ENCODE measurements at regions not wholly inside any gene's neighbourhood (a gene's known extent, or its start where the extent isn't known, plus 50 kb on each side); places are given as distances from the start of the nearest gene placed in this dataset.

DNA sequence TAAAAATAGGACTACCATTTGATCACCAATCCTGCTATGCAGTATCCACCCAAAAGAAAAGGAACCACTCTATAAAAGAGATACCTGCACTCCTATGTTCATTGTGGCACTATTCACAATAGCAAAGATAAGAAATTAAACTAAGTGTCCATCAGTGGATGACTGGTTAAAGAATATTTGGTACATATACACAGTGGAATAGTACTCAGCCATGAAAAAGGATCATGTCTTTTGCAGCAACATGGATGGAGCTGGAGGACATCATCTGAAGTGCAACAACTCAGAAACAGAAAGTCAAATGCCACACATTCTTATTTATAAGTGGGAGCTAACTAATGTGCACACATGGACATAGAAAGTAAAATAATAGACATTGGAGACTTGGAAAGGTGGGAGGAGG is 116.4 kb downstream of the PFKFB3 start:
- TF ChIP-seq SRSF9 (IDR thresholded peaks at IDR 0.05; ENCODE audit: borderline replicate concordance, low read depth, low read length) (no peak), ERF (CRISPR knock-in tag; IDR thresholded peaks at IDR 0.05) (no peak), CBX3 (IDR thresholded peaks at IDR 0.05; ENCODE audit: borderline replicate concordance in 1 of 2, low read length in 2 of 2) (no peak), JUNB (CRISPR knock-in tag; conservative IDR thresholded peaks at IDR 0.05) (no peak), ZNF384 (IDR thresholded peaks at IDR 0.05; ENCODE audit: low read depth, low read length) (no peak), IRF2 (CRISPR knock-in tag; IDR thresholded peaks at IDR 0.05) (no peak)
- TF ChIP-seq, protein P1, sequence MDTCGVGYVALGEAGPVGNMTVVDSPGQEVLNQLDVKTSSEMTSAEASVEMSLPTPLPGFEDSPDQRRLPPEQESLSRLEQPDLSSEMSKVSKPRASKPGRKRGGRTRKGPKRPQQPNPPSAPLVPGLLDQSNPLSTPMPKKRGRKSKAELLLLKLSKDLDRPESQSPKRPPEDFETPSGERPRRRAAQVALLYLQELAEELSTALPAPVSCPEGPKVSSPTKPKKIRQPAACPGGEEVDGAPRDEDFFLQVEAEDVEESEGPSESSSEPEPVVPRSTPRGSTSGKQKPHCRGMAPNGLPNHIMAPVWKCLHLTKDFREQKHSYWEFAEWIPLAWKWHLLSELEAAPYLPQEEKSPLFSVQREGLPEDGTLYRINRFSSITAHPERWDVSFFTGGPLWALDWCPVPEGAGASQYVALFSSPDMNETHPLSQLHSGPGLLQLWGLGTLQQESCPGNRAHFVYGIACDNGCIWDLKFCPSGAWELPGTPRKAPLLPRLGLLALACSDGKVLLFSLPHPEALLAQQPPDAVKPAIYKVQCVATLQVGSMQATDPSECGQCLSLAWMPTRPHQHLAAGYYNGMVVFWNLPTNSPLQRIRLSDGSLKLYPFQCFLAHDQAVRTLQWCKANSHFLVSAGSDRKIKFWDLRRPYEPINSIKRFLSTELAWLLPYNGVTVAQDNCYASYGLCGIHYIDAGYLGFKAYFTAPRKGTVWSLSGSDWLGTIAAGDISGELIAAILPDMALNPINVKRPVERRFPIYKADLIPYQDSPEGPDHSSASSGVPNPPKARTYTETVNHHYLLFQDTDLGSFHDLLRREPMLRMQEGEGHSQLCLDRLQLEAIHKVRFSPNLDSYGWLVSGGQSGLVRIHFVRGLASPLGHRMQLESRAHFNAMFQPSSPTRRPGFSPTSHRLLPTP (IDR thresholded peaks at IDR 0.05; ENCODE audit: borderline replicate concordance, extremely low read depth, insufficient read length): no peak
